HEK293 (cell line): ENCODE measurements at regions not wholly inside any gene's neighbourhood (a gene's known extent, or its start where the extent isn't known, plus 50 kb on each side); places are given as distances from the start of the nearest gene placed in this dataset.

Experiments used
- CTCF ChIA-PET: fragments of 350-600 bp; formaldehyde crosslinking; extraction: SDS; loops from one replicate; lab custom pipeline; 2021; ENCODE audit warnings: antibody characterized with exemption; lab: Yijun Ruan, JAX
- POLR2A ChIA-PET: fragments of 300-600 bp; formaldehyde crosslinking; extraction: SDS; loops from one replicate; lab custom pipeline; 2020; ENCODE audit warnings: antibody characterized with exemption, inconsistent platforms; lab: Yijun Ruan, JAX
- H3K27ac ChIP-seq: fragments of 200-500 bp; sonication (Bioruptor generic); 2 replicates; pipeline ENCODE4 v1.5.1; 2014; ENCODE audit warnings: low read depth, low read length, control low read depth, inconsistent platforms; ENCODE audit errors: extremely low read depth
- H3K36me3 ChIP-seq, 2 experiments: fragments of 200-500 bp in 1 of 2; sonication (Bioruptor generic) in 1 of 2; 1 replicate in 1 of 2; 2 replicates in 1 of 2; pipeline ENCODE4 v1.5.1; 2014 to 2017; ENCODE audit warnings: inconsistent platforms in 2 of 2, low read length in 2 of 2; ENCODE audit not compliant: control insufficient read depth in 2 of 2, insufficient read depth in 1 of 2
- H3K4me1 ChIP-seq: fragments of 200-500 bp; sonication (Bioruptor generic); 2 replicates; pipeline ENCODE4 v1.5.1; 2014; ENCODE audit warnings: mild to moderate bottlenecking, low read length, inconsistent platforms; ENCODE audit not compliant: control insufficient read depth, insufficient read depth
- H3K4me3 ChIP-seq: 2 replicates; pipeline ENCODE4 v1.5.1; 2011; ENCODE audit warnings: low read depth, mild to moderate bottlenecking, control low read depth, low read length, moderate library complexity
- H3K9me3 ChIP-seq: fragments of 200-500 bp; sonication (Bioruptor generic); 2 replicates; pipeline ENCODE4 v1.5.1; 2014; ENCODE audit warnings: low read depth, low read length, inconsistent platforms; ENCODE audit not compliant: control insufficient read depth, insufficient read depth
- KLF7 ChIP-seq: fragments of 450-650 bp; formaldehyde crosslinking; IDR thresholded peaks from 2 replicates; pipeline ENCODE4 v1.5.1; 2016; ENCODE audit warnings: missing biosample characterization, missing genetic modification characterization, borderline replicate concordance
- MEIS1 ChIP-seq: sonication (generic); formaldehyde crosslinking; IDR thresholded peaks from 2 replicates; pipeline ENCODE4 v1.8.1; 2022; ENCODE audit warnings: missing genetic modification reagents, mild to moderate bottlenecking, borderline replicate concordance
- SP7 ChIP-seq: fragments of 450-650 bp; formaldehyde crosslinking; IDR thresholded peaks from 2 replicates; pipeline ENCODE4 v1.5.1; 2016; ENCODE audit warnings: missing biosample characterization, missing genetic modification characterization
- ZNF155 ChIP-seq: fragments of 450-650 bp; formaldehyde crosslinking; IDR thresholded peaks from 2 replicates; pipeline ENCODE4 v1.5.1; 2016; ENCODE audit warnings: missing biosample characterization, missing genetic modification characterization
- ZNF366 ChIP-seq: fragments of 450-650 bp; formaldehyde crosslinking; conservative IDR thresholded peaks from 2 replicates; pipeline ENCODE4 v1.5.1; 2016; ENCODE audit warnings: missing biosample characterization, missing genetic modification characterization
- ZNF785 ChIP-seq: fragments of 450-650 bp; formaldehyde crosslinking; IDR thresholded peaks from 2 replicates; pipeline ENCODE4 v1.5.1; 2016; ENCODE audit warnings: missing biosample characterization, missing genetic modification characterization
- ZNF791 ChIP-seq: fragments of 450-650 bp; formaldehyde crosslinking; IDR thresholded peaks from 2 replicates; pipeline ENCODE4 v1.5.1; 2016; ENCODE audit warnings: missing biosample characterization, missing genetic modification characterization
- ZXDB ChIP-seq: fragments of 450-650 bp; formaldehyde crosslinking; IDR thresholded peaks from 2 replicates; pipeline ENCODE4 v1.5.1; 2016; ENCODE audit warnings: missing biosample characterization, missing genetic modification characterization
- TF ChIP-seq, protein P1 (sequence below): fragments of 450-650 bp; formaldehyde crosslinking; IDR thresholded peaks from 2 replicates; pipeline ENCODE4 v1.5.1; 2016; ENCODE audit warnings: missing biosample characterization, missing genetic modification characterization
- TF ChIP-seq, protein P2 (sequence below): fragments of 450-650 bp; formaldehyde crosslinking; IDR thresholded peaks from 2 replicates; pipeline ENCODE4 v1.5.1; 2016; ENCODE audit warnings: missing biosample characterization, missing genetic modification characterization, borderline replicate concordance
- TF ChIP-seq, protein P3 (sequence below): fragments of 450-650 bp; formaldehyde crosslinking; IDR thresholded peaks from 2 replicates; pipeline ENCODE4 v1.5.1; 2017; ENCODE audit warnings: missing biosample characterization, missing genetic modification characterization
- TF ChIP-seq, protein P4 (sequence below): fragments of 450-650 bp; formaldehyde crosslinking; IDR thresholded peaks from 2 replicates; pipeline ENCODE4 v1.5.1; 2016; ENCODE audit warnings: missing biosample characterization, missing genetic modification characterization
- TF ChIP-seq, protein P5 (sequence below): fragments of 450-650 bp; formaldehyde crosslinking; IDR thresholded peaks from 2 replicates; pipeline ENCODE4 v1.5.1; 2016; ENCODE audit warnings: missing biosample characterization, missing genetic modification characterization
- TF ChIP-seq, protein P6 (sequence below): fragments of 450-650 bp; formaldehyde crosslinking; IDR thresholded peaks from 2 replicates; pipeline ENCODE4 v1.5.1; 2016; ENCODE audit warnings: missing biosample characterization, missing genetic modification characterization, low read depth
- TF ChIP-seq, protein P7 (sequence below): fragments of 450-650 bp; formaldehyde crosslinking; optimal IDR thresholded peaks from 2 replicates; pipeline ENCODE3; 2016; ENCODE audit warnings: missing biosample characterization, mild to moderate bottlenecking, missing genetic modification characterization

DNA sequence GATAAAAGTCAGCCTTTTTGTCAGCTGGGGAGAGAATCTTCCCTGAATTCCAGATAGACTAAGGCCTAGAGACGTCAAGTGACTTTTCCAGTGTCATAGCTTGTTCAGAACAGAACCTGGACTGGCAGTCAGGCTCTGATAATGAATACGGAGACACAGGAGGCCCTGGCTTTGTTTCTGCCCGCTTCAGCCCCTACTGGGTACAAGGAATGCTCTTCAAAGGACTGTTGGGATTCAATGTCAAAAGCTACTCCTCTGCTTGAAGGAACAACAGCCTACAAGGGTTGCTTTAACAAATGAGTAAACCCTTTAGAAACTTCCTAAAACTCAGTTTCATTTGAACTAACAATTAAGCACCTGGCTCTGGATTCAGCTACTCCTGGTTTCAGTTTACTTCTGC lies 412.3 kb downstream of the OXSM start:
- CTCF ChIA-PET, result no interaction called here
- POLR2A ChIA-PET, result no interaction called here
- TF ChIP-seq, protein P1, sequence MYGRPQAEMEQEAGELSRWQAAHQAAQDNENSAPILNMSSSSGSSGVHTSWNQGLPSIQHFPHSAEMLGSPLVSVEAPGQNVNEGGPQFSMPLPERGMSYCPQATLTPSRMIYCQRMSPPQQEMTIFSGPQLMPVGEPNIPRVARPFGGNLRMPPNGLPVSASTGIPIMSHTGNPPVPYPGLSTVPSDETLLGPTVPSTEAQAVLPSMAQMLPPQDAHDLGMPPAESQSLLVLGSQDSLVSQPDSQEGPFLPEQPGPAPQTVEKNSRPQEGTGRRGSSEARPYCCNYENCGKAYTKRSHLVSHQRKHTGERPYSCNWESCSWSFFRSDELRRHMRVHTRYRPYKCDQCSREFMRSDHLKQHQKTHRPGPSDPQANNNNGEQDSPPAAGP, result no peak
- TF ChIP-seq KLF7, result no peak
- TF ChIP-seq MEIS1 (CRISPR knock-in tag), result no peak
- TF ChIP-seq ZNF791 (tag by site-specific recombination), result no peak
- TF ChIP-seq, protein P2, sequence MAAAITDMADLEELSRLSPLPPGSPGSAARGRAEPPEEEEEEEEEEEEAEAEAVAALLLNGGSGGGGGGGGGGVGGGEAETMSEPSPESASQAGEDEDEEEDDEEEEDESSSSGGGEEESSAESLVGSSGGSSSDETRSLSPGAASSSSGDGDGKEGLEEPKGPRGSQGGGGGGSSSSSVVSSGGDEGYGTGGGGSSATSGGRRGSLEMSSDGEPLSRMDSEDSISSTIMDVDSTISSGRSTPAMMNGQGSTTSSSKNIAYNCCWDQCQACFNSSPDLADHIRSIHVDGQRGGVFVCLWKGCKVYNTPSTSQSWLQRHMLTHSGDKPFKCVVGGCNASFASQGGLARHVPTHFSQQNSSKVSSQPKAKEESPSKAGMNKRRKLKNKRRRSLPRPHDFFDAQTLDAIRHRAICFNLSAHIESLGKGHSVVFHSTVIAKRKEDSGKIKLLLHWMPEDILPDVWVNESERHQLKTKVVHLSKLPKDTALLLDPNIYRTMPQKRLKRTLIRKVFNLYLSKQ (tag by site-specific recombination), result no peak
- TF ChIP-seq, all 188 proteins: peak for 0
- H3K4me1 ChIP-seq, result no peaks in the 10 kb centered on the region
- H3K27ac ChIP-seq, result no peak overlapping the region
- no peaks in the 10 kb centered on the region for H3K9me3 ChIP-seq
- H3K4me3 ChIP-seq, result no peak overlapping the region
- no peaks in the 10 kb centered on the region for H3K36me3 ChIP-seq

DNA sequence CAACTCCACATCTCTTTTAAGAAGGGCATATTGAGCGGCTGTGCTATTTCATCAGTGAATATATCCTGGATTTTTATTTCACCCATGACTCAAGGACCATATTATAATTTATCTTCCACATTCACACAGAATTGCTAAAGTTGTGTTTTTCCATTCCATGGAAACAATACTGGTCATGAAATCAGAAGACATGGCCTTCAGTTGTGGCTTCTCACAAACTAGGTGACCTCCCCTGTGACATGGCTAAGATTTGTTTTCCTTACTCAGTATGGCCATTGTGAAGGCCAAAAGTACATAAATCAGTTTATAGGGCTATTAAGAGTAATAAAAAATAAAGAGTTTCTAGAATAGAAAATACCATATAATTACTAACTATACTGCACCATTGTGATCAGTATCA lies 415.6 kb downstream of the OXSM start:
- Histone ChIP-seq H3K4me1 (no peaks in the 10 kb centered on the region), H3K4me3 (no peak overlapping the region), H3K27ac (no peak overlapping the region), H3K9me3 (no peaks in the 10 kb centered on the region), H3K36me3 (no peaks in the 10 kb centered on the region)
- CTCF ChIA-PET, result no interaction called here
- POLR2A ChIA-PET, result no interaction called here
- TF ChIP-seq, protein P3, sequence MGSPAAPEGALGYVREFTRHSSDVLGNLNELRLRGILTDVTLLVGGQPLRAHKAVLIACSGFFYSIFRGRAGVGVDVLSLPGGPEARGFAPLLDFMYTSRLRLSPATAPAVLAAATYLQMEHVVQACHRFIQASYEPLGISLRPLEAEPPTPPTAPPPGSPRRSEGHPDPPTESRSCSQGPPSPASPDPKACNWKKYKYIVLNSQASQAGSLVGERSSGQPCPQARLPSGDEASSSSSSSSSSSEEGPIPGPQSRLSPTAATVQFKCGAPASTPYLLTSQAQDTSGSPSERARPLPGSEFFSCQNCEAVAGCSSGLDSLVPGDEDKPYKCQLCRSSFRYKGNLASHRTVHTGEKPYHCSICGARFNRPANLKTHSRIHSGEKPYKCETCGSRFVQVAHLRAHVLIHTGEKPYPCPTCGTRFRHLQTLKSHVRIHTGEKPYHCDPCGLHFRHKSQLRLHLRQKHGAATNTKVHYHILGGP, result no peak
- TF ChIP-seq ZNF366 (tag by site-specific recombination) (no peak), ZXDB (tag by site-specific recombination) (no peak), ZNF155 (tag by site-specific recombination) (no peak), SP7 (tag by site-specific recombination) (no peak), ZNF785 (tag by site-specific recombination) (no peak)
- TF ChIP-seq, protein P4, sequence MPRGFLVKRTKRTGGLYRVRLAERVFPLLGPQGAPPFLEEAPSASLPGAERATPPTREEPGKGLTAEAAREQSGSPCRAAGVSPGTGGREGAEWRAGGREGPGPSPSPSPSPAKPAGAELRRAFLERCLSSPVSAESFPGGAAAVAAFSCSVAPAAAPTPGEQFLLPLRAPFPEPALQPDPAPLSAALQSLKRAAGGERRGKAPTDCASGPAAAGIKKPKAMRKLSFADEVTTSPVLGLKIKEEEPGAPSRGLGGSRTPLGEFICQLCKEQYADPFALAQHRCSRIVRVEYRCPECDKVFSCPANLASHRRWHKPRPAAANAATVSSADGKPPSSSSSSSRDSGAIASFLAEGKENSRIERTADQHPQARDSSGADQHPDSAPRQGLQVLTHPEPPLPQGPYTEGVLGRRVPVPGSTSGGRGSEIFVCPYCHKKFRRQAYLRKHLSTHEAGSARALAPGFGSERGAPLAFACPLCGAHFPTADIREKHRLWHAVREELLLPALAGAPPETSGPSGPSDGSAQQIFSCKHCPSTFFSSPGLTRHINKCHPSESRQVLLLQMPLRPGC (tag by site-specific recombination), result no peak
- TF ChIP-seq, protein P5, sequence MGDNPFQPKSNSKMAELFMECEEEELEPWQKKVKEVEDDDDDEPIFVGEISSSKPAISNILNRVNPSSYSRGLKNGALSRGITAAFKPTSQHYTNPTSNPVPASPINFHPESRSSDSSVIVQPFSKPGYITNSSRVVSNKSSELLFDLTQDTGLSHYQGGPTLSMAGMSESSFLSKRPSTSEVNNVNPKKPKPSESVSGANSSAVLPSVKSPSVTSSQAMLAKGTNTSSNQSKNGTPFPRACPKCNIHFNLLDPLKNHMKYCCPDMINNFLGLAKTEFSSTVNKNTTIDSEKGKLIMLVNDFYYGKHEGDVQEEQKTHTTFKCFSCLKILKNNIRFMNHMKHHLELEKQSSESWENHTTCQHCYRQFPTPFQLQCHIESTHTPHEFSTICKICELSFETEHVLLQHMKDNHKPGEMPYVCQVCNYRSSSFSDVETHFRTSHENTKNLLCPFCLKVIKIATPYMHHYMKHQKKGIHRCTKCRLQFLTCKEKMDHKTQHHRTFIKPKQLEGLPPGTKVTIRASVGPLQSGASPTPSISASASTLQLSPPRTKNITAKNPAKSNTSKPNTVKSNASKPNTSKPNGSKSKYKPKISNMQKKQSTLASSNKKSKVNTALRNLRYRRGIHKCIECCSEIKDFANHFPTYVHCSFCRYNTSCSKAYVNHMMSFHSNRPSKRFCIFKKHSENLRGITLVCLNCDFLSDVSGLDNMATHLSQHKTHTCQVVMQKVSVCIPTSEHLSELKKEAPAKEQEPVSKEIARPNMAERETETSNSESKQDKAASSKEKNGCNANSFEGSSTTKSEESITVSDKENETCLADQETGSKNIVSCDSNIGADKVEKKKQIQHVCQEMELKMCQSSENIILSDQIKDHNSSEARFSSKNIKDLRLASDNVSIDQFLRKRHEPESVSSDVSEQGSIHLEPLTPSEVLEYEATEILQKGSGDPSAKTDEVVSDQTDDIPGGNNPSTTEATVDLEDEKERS (tag by site-specific recombination), result no peak
- TF ChIP-seq, protein P6, sequence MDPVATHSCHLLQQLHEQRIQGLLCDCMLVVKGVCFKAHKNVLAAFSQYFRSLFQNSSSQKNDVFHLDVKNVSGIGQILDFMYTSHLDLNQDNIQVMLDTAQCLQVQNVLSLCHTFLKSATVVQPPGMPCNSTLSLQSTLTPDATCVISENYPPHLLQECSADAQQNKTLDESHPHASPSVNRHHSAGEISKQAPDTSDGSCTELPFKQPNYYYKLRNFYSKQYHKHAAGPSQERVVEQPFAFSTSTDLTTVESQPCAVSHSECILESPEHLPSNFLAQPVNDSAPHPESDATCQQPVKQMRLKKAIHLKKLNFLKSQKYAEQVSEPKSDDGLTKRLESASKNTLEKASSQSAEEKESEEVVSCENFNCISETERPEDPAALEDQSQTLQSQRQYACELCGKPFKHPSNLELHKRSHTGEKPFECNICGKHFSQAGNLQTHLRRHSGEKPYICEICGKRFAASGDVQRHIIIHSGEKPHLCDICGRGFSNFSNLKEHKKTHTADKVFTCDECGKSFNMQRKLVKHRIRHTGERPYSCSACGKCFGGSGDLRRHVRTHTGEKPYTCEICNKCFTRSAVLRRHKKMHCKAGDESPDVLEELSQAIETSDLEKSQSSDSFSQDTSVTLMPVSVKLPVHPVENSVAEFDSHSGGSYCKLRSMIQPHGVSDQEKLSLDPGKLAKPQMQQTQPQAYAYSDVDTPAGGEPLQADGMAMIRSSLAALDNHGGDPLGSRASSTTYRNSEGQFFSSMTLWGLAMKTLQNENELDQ (tag by site-specific recombination), result no peak
- TF ChIP-seq, protein P7, sequence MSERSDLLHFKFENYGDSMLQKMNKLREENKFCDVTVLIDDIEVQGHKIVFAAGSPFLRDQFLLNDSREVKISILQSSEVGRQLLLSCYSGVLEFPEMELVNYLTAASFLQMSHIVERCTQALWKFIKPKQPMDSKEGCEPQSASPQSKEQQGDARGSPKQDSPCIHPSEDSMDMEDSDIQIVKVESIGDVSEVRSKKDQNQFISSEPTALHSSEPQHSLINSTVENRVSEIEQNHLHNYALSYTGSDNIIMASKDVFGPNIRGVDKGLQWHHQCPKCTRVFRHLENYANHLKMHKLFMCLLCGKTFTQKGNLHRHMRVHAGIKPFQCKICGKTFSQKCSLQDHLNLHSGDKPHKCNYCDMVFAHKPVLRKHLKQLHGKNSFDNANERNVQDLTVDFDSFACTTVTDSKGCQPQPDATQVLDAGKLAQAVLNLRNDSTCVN (tag by site-specific recombination), result no peak
